OCI-M2 (cell line): ENCODE measurements at regions not wholly inside any gene's neighbourhood (a gene's known extent, or its start where the extent isn't known, plus 50 kb on each side); places are given as distances from the start of the nearest gene placed in this dataset.
"Not testable (repeated sequence)": the region's sequence is repeated elsewhere in the genome, so short reads cannot be mapped to it uniquely, and the experiment has no call there.

Source experiments
- DNase-seq: peaks from one replicate; lab custom pipeline; 2025; ENCODE audit not compliant: unreplicated experiment; lab: John Stamatoyannopoulos, UW

DNA sequence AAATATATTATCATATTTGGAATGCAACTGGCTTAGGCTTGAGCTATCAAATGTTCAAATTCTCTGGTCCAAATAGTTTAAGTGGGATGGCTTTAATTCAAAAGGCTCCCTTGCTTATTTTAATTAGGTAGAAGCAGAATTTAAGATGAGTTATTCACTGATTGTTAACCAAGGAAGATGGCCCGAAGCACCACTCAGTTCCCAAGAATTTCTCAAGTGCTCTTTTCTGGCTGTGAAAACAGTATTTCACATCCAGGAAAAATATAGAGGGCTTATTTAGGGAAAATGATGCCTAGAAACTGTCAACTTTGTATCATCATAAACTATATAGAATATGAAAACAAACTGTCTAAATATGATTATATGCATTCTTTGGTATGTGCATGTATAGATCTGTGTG lies 246.5 kb upstream of the SFRP2 start:
- DNase-seq: no peak

GRCh38 chr4:154033921-154034320 lies 245.0 kb upstream of the SFRP2 start:
- no peak for DNase-seq

- no peak for DNase-seq
Measured at GRCh38 chr4:154032914-154033313, 244.0 kb upstream of the SFRP2 start.

DNA sequence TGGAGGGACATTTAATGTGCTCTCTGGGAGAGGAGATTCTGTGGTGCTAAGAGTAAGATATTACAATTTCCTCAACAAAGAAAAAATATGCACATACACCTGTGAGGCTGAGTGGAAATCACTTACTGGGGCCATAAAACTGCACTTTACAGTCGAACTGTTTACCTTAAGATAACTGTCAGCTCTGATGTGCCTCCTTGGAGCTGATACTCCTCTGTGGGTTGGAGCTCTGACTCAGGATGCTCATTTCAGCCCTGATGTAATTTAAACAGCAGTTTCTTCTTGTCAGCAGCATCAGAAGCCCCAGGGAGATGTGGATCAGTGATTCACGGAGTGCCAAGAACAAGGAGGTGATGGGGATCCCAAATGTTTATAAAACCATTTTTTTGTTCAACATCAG lies 241.9 kb upstream of the SFRP2 start:
- DNase-seq: no peak

- DNase-seq: no peak
Measured at GRCh38 chr4:154030152-154030551, 241.3 kb upstream of the SFRP2 start.

DNA sequence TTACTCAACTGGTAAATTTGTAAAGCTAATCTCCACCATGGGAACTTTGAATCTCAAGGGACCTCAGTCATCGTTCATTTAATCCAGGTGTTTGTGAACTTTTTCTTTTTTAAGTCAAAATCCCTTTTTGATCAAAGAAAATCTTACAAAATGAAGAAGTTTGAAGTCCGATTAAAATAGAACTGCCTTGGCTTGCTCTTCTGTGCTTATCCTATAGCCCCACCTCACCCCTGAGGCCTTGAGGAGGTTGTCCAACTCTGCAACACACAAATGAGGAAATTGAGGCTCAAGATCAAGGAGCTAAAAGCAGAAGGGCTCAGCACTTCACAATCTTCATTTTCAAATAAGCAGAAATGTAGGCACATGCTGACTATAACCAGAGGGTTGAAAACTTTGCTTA lies 240.3 kb upstream of the SFRP2 start:
- no peak for DNase-seq

DNA sequence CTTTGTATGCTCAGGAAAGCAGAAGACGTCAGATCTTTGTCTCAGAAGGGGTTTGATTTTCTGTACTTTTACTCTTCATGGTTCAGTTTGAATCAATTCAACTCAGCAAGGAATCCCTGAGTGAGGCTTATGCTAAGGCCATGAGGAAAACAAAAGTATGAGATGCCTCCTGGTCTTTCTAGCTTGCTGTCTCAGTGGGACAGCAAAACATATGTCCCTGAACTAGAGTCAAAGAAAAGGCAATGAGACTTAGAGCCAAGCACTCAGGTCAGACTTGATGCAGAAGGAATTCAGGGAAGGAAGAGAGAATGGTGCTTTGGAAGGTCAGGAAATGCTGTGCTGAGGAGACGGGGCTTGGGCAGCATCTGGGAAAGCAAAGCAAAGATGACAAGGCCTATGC lies 236.2 kb upstream of the SFRP2 start:
- DNase-seq: no peak

DNA sequence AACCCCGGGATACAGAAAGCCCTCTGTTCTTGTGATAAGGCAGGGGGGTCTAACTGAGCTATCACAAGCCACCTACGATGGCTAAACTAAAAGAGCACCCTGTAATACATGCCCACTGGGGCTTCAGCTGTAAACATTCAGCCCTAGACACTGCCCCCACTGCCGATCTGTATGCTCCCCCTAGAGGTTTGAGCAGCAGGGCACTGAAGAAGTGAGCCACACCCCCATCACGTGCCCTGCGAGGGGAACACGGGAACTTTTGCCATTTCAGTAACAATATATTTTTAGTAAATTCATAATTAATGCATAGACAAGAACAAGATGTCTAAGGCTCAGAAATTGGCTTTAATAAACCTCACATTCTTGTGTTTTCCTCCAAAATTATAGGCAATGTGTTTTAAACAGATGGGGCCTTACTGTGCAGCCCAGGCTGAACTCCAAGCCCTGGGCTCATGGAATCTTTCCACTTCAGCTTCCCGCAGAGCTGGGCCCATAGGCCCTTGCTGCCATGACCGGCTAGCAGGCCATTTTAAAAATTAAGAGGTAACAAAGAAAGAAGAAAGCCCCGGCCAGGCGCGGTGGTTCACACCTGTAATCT lies 235.3 kb upstream of the SFRP2 start:
- no peak for DNase-seq

GRCh38 chr4:154023671-154024070 lies 234.8 kb upstream of the SFRP2 start:
- DNase-seq: not testable (repeated sequence)

DNA sequence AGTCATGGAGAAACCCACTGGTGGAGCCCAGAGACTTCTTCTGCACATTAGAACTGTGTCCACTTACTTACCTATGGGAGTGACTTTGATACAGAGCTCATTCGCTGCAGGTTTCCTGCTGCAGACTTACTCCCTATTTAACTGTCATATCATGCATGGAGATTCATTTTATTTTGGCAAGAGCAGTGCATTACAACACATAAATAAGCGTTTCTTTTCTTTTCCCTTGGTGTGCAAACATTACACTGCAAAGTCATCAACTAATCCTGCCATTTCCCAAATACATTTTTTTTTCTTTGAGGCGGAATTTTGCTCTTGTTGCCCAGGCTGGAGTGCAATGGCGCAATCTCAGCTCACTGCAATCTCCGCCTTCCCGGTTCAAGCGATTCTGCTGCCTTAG lies 230.9 kb upstream of the SFRP2 start:
- no peak for DNase-seq

GRCh38 chr4:154018659-154019058 lies 229.8 kb upstream of the SFRP2 start:
- no peak for DNase-seq

DNA sequence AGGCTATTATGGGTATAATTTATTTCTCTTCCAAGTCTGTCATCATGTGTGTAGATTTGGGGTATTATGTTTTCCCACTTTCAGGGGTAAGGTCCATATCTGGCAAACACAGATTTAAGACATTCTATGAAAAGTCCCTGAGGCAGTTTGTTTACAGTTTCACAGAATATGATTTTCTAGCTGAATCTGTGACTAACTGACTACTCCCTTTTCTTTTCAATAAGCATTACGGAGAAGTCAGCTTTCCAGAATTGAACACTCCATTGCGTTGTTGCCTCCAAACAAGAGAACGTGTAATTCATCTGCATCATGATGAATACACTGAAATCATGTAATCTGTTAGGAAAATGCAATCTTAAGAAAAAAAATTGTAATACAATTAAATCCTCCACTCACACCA lies 226.7 kb upstream of the SFRP2 start:
- DNase-seq: no peak

DNA sequence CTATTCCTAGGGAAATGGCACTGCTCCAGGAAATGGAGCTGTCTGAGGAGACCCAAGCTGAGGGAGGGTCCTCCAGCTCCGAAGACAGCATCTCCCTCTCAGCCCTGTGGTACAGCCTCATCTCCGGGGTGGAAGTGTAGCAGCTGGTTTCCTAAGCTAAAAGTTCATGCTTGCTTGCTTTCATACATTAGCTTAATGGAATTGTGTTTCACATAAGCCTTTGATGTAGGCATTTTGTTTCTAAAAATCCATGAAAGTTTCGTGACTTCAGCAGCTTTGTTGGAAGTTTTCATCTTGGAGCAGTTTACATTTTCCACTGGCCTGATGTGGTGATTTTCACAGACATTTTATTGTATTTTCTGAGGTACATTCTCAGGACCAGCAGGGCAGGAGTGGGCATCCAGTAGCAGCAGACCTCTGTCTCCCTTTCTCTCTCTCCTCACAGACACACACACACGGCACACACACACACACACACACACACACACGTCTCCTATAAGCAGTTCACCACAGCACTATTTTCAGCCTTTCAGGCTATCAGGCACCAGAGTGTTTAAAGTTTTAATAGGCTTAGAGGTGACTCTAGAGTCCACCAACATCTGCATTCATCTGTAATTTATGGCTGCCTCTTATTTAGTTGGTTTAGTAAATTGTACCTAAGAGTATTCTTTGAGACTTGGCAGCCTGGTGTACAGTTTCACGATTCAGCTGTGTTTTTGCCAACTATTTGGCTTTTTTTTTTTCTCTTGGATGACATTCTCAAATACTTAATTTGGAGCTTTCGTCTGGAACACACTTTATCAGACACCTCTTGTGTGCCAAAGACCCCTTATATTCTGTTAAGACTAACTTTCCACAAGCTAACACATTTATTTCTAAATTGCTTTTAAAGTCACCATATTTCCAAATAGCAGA lies 225.8 kb upstream of the SFRP2 start:
- no peak for DNase-seq

DNA sequence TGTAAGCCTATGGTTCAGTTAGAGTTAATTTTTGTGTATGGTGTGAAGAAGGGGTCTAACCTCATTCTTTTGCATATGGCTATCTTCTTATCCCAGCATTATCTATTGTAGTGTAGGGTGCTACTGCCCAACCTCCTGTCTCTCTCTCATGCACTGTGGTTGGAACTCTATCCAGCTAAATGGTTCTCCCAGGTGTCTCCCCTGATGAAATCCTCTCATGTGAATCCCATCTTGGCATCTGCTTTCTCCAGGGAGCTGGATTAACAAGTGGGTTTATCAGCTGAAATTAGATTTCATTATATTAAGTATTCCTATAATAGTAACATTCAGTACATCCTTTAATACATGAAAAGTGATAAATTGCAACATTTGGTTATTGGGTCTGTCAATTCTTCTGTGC lies 224.7 kb upstream of the SFRP2 start:
- DNase-seq: no peak

DNA sequence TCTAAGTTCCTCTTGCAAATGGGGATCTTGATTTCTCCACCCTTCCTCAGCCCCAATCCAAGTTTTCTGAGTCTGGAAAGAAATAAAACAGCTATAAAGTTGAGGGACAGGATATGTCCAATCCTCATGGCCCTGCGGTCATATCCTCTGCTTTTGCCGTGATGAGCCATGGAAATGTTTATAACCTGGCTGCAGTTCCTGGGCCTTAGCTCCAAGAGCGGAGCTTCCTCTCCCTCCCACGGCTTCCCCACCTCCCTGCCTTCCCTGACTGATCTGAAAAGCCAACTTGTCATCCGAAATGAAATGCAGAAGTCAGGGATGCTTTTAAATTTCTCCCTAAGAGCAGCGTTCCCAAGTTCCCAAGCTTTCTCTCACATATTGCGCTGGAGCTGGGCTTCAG lies 221.5 kb upstream of the SFRP2 start:
- no peak for DNase-seq

- DNase-seq: no peak
Measured at GRCh38 chr4:154009788-154010187, 220.9 kb upstream of the SFRP2 start.

DNA sequence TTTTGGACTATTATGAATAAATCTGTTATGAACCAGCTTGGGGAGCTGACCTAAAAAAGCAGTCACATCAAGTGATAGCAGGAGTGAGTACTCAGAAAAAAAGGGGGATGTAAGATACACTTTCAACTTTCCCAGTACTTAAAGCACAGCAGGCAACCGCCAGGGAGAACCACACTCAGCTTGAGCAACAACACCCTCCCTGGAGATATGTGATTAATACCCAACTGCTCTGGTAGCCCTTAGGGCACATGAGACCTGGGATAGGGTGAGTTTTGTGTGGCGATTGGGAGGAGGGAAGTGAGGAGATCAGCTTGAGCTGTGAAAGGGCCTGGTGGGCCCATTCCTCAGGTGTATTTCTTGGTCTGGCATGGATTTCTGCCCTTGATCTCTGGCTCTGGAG lies 220.3 kb upstream of the SFRP2 start:
- DNase-seq: no peak

DNA sequence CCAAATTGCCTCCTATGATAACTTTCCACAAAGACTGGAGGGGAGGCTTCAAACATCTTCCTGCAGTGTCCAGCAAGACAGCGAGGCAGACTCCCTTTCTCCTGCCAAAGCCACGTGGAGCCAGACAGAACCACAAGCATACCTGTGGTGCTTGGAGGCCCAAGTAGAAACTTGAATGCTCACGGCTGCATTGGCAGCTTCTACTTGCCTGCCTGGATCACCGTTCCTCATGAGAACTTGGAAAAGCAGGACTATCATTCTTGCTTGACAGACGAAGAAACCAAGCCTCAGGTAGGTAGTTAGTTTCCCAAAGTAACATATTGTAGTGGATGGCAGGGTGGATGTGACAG lies 216.3 kb upstream of the SFRP2 start:
- no peak for DNase-seq

DNA sequence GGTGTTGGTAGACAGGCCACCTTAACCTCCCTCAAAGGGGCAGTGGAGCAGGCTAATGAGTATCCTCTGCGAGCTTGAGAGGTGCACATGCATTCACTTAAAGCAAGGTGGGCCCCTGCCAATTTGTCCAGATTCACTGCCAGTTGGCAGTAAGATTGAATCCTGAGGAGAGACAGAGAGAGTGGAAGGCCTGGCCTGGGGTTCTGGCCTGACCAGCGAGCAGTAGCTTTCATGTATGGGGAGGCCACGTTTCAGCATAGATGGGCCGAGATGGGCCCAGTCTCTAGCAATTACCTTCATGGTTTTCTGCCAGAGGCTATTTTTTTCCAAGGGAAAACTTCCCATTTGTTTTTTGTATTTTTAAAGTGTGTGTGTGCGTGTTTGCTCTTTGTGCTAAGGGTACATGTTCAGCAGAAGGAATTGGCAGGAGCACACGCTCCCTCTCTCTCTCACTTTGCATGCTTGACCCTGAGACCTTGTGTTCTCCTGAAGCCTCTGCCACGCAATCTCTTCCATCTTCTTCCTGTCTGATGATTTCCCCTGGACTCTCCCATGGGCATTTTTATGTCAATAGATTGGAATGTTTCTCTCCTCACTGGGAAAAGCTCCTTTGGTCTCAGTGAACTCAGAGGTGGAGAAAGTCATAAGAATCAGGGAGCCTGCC lies 215.8 kb upstream of the SFRP2 start:
- no peak for DNase-seq

- no peak for DNase-seq
Measured at GRCh38 chr4:154004016-154004415, 215.1 kb upstream of the SFRP2 start.

GRCh38 chr4:154003378-154003777 lies 214.5 kb upstream of the SFRP2 start:
- DNase-seq: no peak

DNA sequence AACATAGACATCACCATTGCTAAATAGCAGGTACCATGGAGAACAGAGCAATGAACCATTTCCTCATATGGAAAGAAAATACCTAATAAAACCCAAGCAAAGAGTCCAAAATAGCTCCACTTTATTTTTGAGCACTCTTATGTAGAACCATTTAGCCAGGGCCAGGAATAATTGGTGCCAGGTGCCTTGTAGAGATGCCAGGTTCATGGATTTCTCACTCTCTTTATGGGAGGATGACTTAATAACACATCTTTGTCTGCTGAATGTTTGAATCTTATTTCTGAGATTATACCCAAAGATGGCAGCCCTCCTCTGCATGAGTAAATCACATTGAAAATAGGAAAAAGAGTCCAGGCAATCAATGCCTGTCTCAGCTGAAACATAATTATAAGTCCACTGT lies 212.3 kb upstream of the SFRP2 start:
- DNase-seq: no peak
